Activated T-cell treated with anti-CD3 and anti-CD28 coated beads for 24 hours (primary cell): ENCODE measurements at regions not wholly inside any gene's neighbourhood (a gene's known extent, or its start where the extent isn't known, plus 50 kb on each side); places are given as distances from the start of the nearest gene placed in this dataset.
"Not testable (repeated sequence)": the region's sequence is repeated elsewhere in the genome, so short reads cannot be mapped to it uniquely, and the experiment has no call there.

Experiments used
- DNase-seq: peaks from one replicate; pipeline ENCODE4 v3.0.0-alpha.2; 2020; ENCODE audit warnings: low read depth

GRCh38 chr5:128667751-128668150 lies 129.7 kb upstream of the FBN2 start:
- DNase-seq, result no peak

GRCh38 chr5:128668921-128669320 lies 130.9 kb upstream of the FBN2 start:
- no peak for DNase-seq

DNA sequence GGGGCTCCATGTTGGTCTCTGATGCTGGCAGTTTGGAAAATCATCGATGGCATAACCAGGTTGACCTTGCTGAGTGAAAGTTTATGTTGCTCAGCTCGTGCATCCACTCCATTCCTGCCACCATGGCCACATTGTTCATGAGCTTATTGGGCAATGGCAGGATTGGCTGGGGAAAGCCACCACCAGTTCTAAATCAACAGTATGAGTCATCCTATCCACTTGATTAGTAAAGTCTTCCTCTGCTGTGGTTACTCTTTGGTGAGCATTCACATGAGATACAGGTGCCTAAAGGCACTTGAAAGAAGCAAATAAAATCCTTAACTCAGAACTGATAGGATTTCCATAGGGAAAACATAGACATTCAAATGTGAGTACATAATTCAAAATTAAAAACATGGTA lies 131.8 kb upstream of the FBN2 start:
- DNase-seq, result no peak

- DNase-seq, result no peak
These were observed 133.9 kb upstream of the FBN2 start for GRCh38 chr5:128671943-128672342.

DNA sequence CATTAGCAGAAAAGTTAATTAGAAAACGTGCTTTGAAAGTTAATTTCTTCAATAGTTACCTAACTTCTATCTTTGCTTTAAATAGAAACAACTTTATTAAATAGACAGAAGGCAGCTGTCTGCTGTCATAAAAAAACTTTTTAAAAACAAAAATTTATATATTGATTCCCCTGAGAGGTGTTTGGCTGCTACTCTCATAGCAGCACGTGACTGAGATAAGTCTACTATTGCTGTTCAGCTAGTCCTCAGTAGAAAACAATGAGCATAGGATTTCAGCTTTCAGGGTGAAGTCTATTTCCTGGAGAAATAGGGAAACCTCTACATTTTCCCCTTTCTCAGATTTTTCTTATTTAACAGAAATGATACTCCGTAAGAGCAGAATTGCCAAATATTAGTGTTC lies 135.0 kb upstream of the FBN2 start:
- DNase-seq, result no peak

DNA sequence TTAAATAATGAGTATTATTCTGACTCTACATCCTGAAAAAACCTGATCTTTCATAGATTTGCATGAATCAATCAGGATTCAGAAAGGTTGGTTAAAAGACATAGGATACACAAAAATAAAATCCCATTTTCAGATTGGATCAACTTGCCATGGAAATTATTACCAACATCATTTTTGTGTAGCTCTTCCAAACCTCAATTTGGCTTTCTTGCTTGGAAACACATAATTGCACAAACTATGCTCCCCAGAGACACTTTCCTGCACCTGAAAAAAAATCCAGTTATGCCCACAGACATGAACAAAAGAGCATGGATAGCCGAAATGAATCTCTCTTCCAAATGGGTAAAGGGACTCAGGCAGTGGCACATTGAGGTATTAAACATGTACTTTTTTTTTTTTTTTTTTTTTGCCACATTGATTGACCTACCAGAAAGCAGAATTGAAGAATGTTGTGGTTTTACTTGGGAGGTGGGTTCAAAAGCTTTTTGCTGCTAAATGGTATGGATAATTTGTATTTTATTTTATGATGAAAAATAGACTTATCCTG lies 135.4 kb upstream of the FBN2 start:
- DNase-seq, result no peak

DNA sequence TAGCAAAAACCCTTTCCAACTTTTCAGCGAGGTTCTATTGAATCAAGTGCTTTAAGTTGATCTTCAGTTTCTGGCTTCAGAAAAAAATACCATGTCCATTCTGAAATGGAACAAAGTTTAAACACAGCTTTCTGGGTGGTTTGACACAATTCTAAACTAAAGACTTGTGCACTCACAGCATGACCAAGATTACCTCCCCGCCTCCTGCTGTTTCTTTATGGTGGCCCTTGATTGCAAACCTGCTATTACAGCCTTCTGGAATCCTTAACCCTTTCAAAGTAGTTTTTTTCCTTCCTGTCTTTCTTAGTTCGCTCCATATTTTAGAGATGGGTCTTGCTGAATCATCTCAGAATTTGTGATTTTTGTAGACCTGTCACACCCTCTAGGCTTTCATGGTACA lies 135.9 kb upstream of the FBN2 start:
- DNase-seq, result no peak

GRCh38 chr5:128674837-128675446 lies 136.9 kb upstream of the FBN2 start:
- peak; percentile 5 for DNase-seq

DNA sequence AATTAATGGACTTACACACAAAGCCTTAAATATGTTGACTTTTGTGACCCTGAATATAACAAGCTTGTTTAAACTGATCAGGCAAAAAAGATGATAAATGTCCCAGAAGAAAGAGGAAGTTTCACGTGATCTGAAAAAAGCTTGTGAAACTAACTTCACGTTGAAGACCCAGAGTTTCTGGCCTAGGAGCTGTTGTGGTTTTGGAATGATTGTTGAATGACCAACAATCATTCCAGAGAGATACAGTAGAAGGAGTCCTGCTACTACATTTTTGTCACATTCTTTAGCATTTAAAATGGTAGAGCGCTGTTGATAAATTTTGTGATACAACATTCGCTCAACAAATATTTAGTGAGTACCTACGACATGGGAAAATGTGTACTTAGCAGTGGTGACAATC lies 143.1 kb upstream of the FBN2 start:
- DNase-seq, result no peak

DNA sequence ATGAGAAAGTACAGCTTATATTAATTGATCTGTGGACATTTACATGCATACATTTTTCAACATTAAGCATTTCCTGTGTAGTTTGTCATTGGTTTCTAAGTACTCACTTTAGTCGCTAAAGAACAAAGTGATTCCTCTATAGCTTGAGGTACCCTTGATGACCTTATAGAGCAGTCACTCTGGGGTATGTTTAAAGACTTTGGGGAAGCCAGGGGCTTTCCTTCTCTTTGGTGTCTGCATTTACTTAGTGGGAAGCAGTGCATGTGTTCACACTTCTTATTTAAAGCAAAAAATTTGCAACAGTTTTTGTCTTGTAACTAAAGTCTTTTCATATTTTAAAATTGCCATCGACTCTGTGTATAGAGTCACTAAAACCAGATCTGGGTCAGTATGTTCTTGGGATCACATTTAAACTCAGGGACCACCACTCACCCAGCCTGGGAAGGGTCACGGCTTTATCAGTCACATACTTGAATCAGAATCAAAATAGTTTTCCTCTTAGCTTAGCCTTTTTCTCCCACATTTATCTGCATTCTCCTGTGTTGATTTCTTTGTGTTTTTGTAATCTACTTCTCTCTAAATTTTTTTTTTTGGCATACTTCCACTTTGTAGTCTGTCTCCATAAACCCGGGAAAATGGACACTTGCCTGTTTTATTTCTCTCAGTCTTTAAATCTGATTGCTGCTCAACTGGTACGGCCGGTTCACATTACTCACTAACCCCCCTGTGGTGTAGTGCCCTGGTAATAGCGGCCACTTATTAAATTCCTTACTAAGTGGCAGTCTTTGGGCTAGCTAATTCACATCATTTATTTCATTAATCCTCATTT lies 143.9 kb upstream of the FBN2 start:
- no peak for DNase-seq

DNA sequence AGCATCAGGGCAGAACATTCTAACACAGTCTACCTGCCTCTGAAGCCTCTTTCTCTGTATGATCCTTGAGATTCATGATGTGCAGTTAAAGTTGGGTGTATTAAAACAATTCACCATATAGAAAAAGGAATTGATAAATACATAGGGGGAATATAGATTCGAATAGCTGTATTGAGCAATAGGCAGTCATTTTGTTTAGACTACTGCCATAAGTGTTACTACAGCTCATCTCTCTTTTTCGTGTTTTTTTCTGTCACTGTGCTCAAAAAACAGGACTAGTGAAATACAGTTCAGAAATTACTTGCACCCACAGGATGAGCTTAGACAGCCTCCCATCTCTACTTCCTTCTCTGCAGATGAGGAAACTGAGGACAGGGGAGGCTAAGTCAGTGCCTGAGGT lies 144.6 kb upstream of the FBN2 start:
- DNase-seq, result no peak

DNA sequence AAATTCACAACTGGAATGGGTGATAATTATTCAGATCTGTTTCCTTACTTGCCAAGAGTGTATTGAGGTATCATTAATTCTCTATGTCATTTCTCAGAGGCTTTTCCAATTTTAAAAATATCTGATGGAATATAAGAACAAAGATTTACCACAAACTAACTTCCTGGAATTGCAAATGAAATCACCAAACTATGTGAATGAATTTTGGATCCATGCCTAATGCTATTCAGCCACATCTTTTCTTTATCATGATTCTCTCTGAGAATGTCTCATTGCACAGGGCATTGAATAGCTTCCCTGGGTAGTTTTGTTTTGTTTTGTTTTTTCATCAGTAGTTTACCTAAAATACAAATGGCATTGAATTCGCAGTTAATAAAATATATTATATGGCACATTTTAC lies 146.9 kb upstream of the FBN2 start:
- no peak for DNase-seq

DNA sequence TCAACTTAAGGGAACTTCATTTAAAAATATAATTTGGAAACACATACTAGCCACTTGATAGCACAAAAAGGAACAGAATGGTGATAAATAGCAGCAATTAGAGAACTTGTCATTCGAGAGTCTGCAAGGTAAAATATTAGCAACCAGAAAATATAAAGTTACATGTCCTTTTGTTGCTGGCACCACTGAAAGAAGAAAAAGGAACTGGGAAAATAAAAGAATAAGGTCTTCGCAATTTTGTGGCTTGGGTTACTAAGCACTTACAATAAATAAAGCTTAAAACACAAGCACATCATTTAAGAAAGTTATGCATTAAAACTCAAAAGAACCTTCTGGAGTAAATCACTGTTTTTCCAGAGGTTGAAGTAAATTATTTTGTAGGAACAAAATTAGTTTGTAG lies 149.9 kb upstream of the FBN2 start:
- no peak for DNase-seq

DNA sequence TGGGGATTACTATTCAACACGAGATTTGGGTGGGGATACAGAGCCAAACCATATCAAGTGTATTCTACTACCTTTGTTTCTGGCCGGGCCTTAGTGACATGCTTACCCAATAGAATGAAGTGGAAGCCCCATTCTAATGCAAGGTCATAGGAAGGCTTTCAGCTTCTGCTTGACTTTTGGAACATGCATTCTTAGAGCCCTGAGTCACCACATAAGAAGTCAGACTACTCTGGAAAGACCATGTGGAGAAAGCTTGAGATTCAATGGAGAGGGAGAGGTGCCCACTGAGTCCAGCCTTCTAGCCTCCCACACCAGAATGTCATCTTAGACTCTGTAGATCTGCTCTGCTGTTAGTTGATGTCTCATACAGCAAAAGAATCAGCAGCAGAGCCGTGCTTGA lies 155.7 kb upstream of the FBN2 start:
- DNase-seq, result no peak

DNA sequence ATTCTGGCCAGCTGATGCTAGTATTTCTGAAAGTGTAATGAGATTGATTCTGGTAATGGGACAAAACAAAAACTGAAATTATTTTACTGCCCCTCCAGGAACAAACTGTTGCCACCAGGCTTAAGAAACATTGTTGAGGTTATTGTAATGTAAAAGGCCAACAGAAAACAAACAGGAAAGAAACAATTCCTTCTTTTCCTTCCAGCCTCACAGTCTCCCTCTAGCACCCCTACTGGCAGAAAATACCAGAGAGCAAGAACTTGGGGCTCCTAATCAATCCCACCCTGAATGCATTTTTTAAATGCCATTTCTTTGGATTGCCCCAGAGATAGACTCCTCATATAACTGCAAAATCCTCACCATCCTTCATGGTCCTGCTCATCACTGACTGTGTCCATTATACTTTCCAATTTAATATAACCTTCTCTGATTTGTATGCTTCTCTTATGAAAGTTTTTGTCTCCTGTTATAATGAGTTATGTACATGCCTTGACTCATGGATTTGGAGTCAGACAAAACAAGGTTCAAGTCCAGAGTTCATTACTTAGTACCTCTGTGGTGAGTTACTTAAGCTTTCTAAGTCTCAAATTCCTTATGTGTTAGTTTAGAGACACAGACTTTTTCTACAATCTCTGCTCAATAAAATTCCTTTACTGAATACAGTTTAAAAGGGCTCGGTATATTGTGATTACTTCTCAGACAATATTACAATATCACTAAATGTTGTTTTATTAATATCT lies 157.9 kb upstream of the FBN2 start:
- no peak for DNase-seq

DNA sequence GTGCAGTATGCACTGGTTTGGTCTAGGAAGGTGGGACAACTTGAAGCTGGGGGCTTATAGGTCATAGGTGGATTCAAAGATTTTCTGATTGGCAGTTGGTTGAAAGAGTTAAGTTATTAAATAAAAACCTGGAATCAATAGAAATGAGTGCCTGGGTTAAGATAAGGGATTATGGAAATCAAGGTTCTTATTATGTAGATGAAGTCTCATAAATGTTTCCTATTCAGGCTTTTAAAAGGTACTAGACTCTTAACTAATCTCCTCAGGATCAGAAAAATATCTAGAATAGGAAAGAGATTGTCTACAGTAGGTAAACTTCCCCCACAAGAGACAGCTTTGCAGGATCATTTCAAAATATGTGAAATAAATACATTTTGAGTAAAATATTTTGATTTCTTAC lies 163.3 kb upstream of the FBN2 start:
- no peak for DNase-seq

- no peak for DNase-seq
These were observed 165.3 kb upstream of the FBN2 start for GRCh38 chr5:128703322-128703721.

- no peak for DNase-seq
These were observed 168.2 kb upstream of the FBN2 start for GRCh38 chr5:128706269-128706668.

- DNase-seq, result no peak
These were observed 170.8 kb upstream of the FBN2 start for GRCh38 chr5:128708841-128709240.

GRCh38 chr5:128711216-128711615 lies 173.2 kb upstream of the FBN2 start:
- no peak for DNase-seq

- no peak for DNase-seq
These were observed 176.5 kb upstream of the FBN2 start for GRCh38 chr5:128714551-128714950.

DNA sequence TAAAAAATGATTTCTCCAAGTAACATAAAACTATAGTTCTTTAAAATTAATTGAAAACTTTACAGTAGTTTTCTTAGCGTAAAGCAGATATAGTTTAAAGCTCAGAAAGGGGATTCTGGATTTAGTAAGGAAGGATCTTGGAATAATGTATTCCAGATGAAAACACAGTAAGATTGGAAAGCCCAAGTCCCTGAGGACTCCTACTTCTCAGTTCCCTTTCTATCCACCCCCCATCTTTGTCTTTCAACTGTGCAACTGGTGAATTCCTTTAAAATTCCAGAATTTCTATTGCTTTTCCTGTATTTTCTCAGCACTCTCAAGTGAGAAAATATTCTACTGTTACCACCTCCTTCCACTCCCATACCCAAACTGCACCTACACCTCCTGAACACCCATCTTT lies 184.5 kb upstream of the FBN2 start:
- no peak for DNase-seq

GRCh38 chr5:128730021-128730420 lies 192.0 kb upstream of the FBN2 start:
- not testable (repeated sequence) for DNase-seq
